HFF-Myc (cell line): ENCODE measurements at regions not wholly inside any gene's neighbourhood (a gene's known extent, or its start where the extent isn't known, plus 50 kb on each side); places are given as distances from the start of the nearest gene placed in this dataset.

Experiments used
- DNase-seq: peaks from one replicate; pipeline ENCODE4 v3.0.0-alpha.2; 2011; ENCODE audit warnings: low read depth; ENCODE audit errors: extremely low read depth
- H3K4me3 ChIP-seq: replicated peaks from 2 replicates; pipeline ENCODE4 v1.5.1; 2011; ENCODE audit warnings: low read depth, mild to moderate bottlenecking, control low read depth, low read length
- TF ChIP-seq, protein P1 (sequence below): IDR thresholded peaks from 2 replicates; pipeline ENCODE4 v1.5.1; 2012; ENCODE audit warnings: mild to moderate bottlenecking, low read depth, low read length, control low read depth; ENCODE audit errors: missing control alignments

DNA sequence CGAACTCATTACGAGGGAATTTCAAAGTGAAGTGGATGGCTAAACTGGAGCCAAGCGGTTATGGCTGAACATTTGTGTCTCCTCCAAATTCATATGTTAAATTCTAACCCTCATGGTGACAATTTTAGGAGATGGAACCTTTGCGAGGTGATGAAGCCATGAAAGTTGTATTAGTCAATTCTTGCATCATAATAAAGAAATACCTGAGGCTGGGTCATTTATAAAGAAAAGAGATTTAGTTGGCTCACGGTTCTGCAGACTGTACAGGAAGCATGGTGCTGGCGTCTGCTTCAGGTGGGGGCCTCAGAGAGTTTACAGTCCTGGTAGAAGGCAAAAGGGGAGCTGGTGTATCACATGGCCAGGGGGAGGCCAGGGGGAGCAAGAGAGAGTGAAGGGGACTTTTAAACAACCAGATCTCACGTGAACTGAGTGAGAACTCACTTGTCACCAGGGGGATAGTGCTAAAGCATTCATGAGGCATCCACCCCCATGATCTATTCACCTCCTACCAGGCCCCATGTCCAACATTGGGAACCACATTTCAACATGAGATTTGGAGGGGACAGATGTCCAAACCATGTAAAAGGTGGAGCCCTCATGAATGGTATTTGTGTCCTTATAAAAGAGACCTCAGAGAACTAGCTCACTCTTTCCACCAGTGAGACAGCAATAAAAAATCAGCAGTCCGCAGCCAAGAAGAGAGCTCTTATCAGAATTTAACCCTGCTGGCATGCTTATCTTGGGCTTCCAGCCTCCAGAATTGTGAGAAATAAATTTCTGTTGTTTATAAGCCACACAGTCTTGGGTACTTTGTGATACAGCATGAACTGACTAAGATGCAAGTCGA lies 143.4 kb downstream of the MTRR start:
- no peak for DNase-seq
- H3K4me3 ChIP-seq, result no peak overlapping the region
- TF ChIP-seq, protein P1, sequence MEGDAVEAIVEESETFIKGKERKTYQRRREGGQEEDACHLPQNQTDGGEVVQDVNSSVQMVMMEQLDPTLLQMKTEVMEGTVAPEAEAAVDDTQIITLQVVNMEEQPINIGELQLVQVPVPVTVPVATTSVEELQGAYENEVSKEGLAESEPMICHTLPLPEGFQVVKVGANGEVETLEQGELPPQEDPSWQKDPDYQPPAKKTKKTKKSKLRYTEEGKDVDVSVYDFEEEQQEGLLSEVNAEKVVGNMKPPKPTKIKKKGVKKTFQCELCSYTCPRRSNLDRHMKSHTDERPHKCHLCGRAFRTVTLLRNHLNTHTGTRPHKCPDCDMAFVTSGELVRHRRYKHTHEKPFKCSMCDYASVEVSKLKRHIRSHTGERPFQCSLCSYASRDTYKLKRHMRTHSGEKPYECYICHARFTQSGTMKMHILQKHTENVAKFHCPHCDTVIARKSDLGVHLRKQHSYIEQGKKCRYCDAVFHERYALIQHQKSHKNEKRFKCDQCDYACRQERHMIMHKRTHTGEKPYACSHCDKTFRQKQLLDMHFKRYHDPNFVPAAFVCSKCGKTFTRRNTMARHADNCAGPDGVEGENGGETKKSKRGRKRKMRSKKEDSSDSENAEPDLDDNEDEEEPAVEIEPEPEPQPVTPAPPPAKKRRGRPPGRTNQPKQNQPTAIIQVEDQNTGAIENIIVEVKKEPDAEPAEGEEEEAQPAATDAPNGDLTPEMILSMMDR, result no peak

DNA sequence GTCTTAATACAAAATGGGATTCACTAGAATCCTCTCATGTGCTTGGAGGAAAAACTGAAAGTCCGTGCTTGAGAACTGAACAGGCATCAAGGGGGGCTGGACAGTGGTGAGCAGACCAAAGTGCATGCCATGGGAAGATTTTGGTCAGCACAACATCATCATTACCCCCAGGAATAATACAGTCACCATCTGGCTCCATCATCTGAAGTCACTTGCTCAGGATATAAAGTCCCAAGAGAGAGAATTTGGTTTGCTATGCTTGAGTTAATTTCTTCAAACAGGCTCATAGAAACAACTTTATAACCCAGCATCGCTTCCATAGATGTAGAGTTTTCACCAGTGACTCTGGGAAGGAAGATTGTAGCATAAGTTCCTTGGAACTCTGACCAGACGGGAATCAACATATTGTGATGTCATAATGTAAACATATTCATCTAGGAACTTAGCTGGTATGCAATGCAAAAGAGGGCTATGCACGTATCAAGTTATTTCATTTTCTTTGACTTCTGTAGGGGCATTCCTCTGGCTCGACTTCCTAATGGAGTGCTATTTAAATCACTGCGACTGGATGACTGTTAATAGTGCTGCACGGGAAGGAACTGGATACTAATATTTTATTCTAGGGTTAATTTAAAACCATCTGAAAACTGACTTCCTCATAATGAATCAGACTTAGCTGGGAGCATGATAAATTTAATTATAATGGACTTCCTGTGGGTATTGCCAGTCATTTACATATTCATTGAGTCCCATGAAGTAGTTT lies 145.2 kb downstream of the MTRR start:
- TF ChIP-seq, protein P1, result no peak
- H3K4me3 ChIP-seq, result no peak overlapping the region
- no peak for DNase-seq

DNA sequence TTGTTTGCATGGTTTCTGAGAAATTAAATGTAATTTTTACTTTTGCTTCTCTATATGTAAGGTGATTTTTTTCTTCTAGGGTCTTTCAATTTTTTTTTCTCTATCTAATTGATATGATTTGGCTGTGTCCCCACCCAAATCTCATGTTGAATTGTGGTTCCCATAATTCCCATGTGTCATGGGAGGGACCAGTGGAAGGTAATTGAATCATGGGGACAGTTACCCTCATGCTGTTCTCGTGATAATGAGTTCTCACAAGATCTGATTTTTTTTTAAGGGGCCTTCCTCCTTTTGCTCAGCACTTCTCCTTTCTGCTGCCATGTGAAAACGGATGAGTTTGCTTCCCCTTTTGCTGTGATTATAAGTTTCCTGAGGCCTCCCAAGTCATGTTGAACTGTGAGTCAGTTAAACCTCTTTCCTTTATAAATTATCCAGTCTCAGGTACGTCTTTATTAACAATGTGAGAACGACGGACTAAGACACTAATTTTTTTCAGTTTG lies 150.8 kb downstream of the MTRR start:
- no peak overlapping the region for H3K4me3 ChIP-seq
- no peak for DNase-seq
- TF ChIP-seq, protein P1, result no peak

DNA sequence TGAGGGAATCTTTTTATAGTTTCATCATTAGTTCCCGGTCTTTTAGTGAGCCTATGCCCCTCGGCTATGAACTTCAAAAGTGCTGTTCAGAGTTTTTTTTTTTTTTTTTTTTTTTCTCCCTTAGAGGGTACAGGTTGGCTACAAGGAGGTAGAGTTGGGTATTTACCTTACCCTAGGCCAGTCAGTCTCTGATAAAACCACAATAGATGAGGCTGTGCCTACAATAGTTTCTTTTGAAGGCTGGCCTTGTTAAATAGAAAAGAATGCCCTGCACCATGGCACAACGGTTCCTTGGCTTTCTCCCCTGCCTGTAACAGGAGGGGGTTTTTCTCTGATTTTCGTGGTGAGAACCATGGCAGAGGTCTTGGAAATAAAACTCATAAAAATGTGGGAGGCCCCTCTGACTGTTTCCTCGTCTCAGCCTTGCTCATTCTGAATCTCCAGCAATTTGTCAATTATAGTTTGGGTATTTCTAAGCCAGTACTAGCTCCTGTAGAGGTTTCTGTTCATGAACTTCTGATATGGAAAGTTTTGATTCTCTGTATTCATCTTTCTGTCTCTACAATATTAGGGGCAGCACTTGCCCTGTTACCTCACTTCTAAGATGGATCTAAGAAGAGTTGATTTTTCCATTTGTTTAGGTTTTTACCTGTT lies 152.0 kb downstream of the MTRR start:
- TF ChIP-seq, protein P1, result no peak
- no peak for DNase-seq
- no peak overlapping the region for H3K4me3 ChIP-seq

DNA sequence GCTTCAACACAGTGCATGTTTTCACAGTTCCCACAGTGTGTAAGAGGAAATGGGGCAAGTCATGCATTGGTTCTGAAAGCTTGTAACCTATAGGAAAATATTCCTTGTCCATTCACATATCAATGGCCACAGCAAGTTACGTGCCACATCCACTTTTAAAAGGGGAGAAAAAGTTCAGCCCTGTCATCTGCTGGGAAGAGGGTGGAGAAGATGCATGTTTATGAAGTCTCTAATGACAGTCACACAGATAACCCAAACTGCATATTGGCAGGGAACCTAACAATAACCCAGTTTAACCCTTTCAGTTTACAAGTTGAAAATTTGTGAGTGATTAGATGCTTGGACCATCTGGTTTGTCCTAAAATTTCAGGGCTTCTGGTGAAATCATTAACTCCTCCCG lies 159.3 kb downstream of the MTRR start:
- no peak overlapping the region for H3K4me3 ChIP-seq
- DNase-seq, result no peak
- TF ChIP-seq, protein P1, result no peak

DNA sequence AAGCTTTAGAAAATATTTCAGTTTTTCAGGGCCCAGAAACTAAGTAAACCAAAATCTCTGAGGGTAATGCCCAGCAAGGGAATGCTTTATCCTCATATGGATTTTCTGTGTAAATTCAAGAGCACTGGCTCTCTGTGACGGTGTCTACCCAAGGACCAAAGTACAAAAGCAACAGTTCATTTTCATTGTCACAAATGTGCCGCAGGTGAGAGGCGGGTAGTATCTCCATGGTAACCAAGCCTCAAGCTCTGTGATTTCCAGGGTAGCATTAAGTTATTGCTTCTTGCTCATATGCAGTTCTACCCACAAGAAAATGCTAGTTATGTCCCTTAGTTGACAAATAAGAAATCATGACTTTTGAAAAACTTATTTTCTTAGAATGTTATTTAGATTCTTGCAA lies 164.3 kb downstream of the MTRR start:
- TF ChIP-seq, protein P1, result no peak
- H3K4me3 ChIP-seq, result no peak overlapping the region
- DNase-seq, result no peak
